GM18508 (cell line): ENCODE measurements at regions not wholly inside any gene's neighbourhood (a gene's known extent, or its start where the extent isn't known, plus 50 kb on each side); places are given as distances from the start of the nearest gene placed in this dataset.
"Not testable (repeated sequence)": the region's sequence is repeated elsewhere in the genome, so short reads cannot be mapped to it uniquely, and the experiment has no call there.

Experiments used
- ATAC-seq: cut with Tn5 transposase; IDR thresholded peaks from one replicate; pipeline ENCODE4 v1.9.1; 2021; ENCODE audit warnings: moderate number of reproducible peaks; ENCODE audit not compliant: insufficient read depth, unreplicated experiment

DNA sequence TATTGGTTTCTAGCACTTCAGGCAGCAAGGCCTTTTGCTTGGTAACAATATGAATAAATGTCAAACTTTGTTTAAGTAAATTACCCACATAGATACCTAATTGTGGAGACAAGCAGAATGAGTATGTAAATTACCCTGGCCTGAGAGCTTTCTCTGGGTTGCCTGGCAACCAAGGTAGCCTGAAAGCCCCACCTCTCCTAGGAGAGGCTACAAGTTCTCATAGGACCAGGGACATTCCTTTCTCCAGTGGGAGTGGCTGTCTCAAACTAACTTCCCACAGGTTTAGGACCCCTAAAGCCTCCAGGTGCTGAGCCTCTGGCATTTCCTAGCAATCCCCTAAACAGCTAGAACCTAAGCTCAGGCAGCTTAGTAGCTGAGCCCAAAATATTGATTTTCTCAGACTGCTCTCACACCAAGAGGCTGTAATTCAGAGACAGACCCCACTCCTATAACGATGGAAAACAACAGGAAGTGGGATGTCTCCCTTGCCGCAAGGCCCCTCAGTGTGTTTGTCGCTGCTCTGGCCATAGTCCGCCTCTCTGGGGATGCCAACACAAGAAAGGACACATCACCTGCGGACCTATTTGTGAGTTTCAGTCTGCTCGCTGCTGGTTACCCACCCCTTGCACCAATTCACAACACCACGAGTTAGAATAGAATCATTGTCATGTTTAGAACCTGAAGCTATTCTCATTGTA lies 207.3 kb downstream of the DLEU7 start:
- no peak for ATAC-seq

DNA sequence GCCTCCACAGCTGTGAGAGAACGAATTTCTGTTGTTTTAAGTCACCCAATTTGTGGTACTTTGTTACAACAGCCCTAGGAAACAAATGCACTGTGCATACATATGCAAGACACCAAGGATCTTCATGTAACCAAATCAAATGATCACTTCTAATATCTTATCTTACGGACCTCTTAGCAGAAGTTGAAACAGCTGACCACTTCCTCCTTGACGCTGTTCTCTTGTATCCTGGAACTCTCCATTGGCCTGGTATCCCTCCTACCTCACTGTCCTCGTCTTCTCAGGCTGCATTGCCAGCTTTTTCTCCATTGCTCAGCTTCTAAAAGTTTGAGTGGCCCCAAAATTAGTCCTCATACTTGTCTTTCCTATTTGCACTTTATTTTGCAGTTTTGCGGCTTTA lies 200.4 kb downstream of the DLEU7 start:
- ATAC-seq: no peak

DNA sequence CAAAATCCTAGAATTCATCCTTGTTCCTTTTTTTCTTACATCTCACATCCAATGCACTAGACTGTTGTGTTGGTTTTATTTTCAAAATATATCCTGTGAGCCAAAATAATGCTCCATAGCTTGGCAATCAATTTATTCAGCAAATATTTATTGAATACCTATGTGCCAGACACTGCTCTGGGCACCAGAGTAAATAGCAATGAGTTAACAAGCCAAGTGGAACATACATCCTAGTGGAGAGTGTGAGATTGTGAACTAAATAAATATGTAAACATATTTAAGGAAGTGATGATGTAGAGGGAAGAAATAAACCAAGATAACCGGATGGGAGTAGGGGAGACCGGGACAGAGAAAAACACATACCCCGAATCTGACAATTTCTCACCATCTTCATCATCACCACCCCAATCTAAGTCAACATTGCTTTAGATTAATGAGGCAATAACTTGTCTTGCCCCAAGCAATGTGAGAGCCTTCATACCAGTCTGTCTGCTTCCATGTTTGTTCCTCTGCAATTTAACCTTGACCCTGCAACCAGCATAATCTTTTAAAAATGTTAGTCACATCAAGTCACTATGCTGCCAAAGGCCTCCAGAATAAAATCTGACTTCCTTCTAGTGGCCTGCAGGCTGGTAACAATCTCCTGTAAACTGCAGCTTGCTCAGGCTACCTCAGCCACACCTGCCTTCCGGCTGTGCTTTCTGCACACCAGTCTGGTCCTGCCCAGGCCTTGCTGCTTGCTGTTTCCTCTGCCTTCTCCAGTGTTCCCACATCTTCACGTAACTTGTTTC lies 199.2 kb downstream of the DLEU7 start:
- no peak for ATAC-seq

DNA sequence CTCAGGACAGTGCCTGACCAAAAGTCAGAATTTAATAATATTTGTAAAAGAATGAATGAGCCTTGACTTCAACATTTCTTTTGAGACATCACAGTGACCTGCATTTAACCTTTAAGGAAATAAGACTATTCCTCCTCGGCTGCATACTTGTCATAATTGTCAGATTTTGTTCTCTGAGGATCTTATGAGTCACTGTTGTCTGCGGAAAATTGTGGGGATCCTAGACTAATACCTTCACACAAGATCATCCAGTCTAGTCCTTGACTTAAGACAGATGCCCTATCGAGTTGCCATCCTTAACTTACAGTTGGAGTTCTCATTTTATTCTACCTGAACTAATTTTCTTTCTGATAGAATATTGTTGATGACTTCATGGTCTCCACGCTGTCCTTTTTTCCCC lies 198.4 kb downstream of the DLEU7 start:
- ATAC-seq: no peak

DNA sequence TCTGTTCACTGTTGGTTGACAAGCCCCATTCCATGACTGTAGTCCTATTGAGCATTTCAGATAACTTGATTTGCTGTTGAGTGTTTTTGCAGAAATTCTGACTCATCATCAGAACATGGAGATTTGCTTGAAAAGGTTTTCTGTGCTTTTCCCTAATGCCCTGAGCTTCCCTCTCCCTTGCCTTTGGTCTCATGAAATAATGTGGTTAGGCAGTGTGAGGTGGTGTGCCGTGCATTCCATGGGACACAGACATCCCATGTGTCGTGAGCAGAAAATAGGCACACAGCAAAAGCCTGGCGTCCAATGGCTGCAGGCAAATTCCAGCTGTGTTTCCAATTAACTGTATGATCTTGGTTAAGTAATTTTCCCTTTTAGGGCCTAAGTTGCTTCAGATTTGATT lies 197.4 kb downstream of the DLEU7 start:
- ATAC-seq: no peak

DNA sequence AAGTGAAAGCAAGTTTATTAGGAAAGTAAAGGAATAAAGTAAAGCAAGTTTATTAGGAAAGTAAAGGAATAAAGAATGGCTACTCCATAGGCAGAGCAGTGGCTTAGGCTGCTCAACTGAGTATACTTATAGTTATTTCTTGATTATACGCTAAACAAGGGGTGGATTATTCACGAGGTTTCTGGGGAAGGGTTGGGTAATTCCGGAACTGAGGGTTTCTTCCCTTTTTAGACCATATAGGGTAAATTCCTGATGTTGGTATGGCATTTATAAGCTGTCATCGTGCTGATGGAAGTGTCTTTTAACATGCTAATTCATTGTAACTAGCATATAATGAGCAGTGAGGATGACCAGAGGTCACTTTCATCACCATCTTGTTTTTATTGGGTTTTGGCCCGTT lies 194.3 kb downstream of the DLEU7 start:
- ATAC-seq: no peak

DNA sequence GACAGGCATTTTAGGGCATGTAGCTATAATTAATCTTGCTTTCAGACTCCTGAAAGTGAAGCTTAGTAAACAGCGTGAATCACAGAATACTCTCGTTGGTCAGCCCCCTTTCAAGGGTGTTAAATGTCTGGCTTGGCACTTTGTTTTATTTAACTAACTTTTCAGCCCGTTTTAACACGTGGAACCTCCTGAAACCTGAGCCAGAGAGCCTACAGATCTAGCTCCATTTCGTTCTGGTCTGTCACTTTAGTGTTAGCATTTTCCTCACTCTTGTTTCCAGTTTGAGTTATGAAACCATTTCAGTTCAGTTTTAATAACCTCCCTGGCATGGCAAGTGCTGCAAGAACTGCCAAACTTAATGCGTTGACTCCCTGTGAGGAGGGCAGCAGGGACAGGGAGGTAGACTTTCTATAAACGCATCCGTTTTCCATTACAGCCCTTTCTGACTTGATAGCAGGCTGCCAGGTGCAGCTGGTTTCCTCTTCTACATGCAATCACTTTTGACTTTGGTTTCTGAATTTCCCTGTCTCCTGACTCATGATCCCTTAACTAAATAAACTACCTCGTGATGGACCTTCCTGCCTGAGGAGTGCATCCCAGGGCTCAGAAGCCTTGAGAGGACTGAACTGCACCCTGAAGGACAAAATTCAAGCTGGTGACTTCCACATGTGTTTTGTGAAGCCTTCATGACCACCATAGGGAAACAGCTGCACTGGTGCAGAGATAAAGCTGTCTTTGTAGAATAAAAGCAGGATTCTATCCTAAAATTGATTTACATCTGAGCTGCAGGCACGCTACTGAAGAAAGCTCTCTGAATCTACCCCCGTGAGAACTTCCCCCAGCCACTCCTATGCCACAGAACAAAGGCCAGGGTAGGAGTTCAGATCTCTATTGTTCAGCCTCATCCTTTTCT lies 192.6 kb downstream of the DLEU7 start:
- ATAC-seq: no peak

DNA sequence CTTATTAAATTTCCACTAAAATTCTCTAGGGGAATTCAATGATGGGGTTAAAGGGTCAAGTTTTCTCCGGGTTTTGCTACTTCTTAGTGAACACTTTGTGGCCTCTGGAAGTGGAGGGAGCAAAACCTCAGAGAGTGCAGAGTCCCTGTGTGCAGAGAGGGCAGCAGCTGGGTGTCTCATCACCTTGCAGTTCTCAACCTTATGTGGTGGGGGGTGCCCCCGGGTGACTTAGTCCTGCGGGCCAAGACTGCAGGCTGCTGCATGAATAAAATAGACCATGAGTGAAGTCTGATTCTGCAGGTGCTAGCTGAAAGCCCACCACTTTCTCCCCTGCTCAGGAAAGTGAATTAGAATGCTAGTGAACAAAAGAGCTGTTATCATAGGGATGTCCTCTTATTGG lies 191.6 kb downstream of the DLEU7 start:
- no peak for ATAC-seq

DNA sequence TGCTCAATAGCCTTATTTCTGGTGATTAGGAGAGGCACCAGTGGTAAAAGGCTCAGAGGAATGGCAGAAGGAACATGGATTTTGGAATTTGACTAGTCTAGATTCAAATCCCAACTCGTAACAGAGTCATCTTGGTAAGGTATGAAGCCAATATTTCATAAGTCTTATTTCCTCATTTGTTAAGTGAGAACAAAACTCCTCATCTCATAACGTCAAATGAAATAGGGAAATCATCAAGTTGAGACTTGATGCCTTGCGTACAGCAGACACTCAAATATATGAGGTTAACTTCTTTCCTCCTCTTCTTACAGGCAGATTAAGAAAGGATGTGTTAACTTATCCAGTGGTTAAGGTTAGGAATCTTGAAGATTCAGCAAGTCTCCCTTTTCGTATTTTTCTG lies 189.2 kb downstream of the DLEU7 start:
- ATAC-seq: no peak

DNA sequence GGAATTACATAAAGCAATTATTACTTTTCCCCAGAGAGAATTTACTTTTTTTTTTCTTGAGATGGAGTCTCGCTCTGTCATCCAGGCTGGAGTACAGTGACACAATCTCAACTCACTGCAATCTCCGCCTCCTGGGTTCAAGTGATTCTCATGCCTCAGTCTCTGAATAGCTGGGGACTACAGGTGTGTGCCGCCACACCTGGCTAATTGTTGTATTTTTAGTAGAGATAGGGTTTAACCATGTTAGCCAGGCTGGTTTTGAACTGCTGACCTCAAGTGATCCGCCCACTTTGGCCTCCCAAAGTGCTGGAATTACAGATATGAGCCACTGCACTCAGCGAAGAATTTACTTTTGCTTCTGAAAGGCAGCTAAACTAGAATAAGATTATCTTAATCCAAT lies 181.6 kb downstream of the DLEU7 start:
- not testable (repeated sequence) for ATAC-seq

DNA sequence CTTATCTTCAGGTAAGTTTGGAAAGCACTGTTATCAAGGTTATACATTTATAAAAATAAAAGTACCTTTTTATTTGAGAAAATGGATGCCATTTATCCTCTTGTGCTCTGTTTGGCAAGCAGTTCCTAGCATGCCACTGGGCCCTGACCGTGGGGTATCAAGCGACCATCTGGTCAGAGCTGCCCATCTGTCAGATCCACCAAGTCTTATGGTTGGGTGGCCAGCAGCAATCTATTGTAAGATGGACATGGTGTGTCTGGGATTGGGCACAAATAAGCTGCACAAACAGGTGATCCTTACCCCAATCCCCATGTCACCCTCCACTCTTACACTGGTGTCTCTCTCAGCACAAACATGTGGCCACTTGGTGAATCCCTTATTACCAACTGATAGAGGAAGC lies 178.5 kb downstream of the DLEU7 start:
- no peak for ATAC-seq

DNA sequence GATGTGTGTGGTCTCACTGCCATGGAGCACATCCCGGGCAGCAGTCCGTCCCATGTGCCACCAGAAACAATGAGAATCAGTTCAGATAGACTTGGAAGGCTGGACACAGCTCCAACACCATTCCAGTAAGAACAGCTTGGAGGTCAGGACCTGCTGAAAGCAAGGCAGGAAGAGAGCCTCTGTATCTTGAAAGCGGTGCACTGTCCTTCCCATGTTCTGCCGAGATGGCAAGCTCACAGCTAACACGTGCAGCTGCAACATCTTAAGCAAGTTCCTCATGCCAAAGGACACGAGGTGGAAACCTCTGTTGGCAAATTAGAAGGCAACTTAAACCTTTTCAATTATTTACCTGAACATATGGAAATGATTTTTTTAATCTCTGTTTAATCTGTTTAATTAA lies 175.4 kb downstream of the DLEU7 start:
- no peak for ATAC-seq

DNA sequence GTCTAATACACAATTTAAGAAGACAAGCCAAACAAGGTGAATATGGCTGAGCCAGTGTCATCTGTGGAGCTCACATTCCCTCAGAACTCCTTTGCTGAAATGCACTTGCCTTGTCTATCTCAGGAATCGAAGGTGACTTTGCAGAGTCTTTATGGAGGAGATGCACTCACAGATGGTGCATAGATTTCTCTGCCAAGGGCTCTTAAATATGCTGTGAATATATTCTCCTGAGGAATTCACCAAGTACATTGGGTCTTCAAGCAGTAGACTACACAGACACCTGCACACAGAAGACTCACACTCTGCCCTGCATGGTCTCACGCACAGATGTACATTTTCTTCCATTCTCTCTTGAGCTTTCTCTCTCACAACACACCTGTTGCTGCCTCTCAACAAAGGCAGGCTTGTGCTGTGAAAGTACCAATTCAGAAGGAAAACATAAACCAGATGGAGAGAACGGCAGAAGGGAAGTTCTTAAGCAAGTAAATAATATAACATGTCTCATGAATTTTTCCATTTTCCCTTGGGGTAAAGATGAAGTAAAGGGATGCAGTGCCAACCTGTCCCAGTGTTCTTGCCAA lies 174.7 kb downstream of the DLEU7 start:
- ATAC-seq: no peak

DNA sequence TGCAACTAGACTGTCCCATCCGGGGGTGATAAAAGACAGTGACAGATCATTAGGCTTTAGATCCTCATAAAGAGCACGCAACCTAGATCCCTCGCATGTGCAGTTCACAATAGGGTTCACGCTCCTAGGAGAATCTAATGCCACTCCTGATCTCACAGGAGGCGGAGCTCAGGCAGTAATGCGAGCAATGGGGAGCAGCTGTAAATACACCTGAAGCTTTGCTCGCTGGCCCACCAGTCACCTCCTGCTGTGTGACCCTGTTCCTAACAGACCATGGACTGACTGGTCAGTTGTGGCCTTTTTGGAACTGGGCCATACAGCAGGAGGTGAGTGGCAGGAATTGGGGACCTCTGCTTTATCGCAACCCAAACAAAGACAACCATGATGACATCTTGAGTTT lies 173.2 kb downstream of the DLEU7 start:
- no peak for ATAC-seq

DNA sequence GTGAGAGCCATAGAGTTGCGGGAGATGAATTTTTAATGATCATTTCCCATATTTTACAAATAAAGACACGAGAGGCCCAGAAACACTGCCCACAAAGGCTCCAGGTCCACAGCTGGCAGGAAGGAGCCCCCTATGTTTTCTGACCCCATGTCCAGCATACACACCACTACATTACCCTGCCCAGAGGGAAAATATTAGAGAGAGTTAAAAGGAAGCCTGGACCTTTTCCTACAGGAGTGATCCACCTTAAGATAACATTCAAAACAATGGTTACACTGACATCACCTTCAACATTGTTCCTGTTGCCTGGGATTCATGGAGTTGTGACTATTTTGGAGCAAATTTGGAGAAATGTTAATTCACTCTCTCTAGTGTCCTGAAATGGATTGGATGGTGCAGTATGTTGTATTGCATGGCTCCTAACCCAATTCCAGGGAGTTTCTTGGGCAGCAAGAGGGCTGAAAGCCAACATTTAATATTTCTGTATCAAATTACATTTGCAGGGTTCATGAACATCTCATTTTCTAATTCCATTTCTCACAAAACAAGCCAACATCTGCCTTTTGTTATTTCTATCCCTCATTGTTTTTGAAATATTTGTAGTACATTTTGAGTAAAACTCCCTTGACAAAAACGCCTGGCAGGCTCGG lies 172.5 kb downstream of the DLEU7 start:
- no peak for ATAC-seq

DNA sequence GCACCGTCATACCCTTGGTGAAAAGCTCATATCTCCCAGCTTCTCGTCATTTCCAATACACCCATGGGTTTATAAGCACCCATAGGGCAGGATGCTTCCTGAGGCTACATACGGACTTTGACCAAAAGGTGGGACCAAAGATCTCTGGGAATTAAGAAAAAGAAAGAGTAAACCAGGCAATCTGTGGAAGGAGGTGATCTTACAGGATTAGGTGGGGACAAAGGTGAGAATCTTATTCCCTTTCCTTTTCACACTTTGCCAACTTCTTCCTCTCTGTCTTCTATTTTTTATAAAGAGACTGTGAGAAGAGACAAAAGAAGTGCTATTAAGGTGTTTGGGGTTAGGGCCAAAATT lies 172.0 kb downstream of the DLEU7 start:
- ATAC-seq: no peak

DNA sequence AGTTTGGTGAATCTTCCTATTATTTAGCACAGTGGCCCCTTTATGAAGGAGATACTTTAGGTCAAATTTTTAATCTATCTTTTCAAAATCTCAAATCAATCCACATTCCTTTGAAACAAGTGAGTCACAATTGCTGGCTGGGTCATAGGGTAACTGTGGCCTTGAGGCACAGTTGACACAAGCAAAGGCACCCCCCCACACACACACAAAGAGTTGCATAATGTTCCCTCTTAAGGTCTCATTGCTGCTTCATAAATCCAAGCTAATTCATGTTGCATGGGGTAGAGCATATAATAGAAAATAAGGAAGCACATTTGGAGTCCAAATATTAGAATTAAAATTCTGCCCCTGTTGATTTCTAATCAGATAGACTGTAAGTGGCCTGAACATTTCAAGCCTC lies 171.5 kb downstream of the DLEU7 start:
- no peak for ATAC-seq

DNA sequence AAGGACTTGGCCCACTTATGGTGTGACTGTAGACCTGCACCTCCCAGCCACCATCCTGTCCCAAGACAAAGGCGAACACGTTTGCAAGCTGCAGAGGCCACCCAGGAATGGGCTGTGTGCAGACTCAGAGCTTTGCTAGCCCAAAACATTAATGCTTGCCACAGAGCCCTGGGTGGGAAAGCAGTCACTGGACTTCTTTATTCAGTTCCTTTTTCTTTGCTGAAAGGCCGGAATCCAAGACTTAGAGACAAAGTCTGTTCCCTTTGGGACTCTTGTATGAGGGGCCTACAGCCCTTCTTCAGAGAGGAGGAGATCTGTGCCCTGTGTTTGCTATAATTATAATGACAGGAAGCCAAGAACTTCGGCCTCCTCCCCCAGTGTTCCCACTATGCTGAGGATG lies 167.8 kb downstream of the DLEU7 start:
- ATAC-seq: no peak

DNA sequence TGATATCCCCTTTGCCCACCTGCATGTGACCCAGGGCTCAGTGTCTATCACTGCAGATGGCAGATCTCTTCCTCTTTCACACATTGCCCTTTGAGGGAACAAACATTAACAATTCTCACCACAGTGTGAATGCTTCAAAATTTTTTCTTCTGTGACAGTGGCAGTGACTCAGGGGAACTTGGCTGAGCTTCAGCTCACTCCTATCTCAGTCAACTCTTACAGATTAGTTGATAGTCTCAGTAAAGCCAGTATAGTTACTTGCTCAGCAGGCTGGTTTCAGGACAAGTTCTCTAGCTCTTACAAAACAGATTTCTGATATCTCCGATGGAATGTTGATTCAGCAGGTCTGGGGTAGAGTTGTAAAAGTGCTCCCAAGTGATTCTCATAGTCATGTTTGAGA lies 166.9 kb downstream of the DLEU7 start:
- ATAC-seq: no peak

DNA sequence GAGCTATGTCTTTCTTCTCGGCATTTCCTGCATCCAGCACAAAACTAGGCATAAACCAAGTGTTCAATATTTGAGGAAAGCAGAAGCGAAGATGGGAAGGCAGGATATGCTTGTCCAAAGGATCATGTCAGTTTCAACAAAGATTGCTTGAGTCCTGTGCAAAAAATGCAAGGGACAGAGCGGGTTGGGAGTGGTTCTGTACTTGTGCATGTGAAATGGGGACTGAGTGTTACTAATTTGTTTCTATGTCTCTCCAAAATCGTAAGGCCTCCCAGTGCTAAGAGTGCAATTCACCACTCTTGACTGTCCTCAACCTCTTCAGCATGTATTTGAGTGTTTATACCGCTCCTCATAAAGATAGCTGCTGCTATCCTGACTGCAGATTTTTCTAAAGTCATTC lies 166.2 kb downstream of the DLEU7 start:
- no peak for ATAC-seq
